ENCODE measurements at regions not wholly inside any gene's neighbourhood (a gene's known extent, or its start where the extent isn't known, plus 50 kb on each side); places are given as distances from the start of the nearest gene placed in this dataset.

- no peak for TF ChIP-seq ZFX (IDR thresholded peaks at IDR 0.05)
- TF ChIP-seq, protein P1, sequence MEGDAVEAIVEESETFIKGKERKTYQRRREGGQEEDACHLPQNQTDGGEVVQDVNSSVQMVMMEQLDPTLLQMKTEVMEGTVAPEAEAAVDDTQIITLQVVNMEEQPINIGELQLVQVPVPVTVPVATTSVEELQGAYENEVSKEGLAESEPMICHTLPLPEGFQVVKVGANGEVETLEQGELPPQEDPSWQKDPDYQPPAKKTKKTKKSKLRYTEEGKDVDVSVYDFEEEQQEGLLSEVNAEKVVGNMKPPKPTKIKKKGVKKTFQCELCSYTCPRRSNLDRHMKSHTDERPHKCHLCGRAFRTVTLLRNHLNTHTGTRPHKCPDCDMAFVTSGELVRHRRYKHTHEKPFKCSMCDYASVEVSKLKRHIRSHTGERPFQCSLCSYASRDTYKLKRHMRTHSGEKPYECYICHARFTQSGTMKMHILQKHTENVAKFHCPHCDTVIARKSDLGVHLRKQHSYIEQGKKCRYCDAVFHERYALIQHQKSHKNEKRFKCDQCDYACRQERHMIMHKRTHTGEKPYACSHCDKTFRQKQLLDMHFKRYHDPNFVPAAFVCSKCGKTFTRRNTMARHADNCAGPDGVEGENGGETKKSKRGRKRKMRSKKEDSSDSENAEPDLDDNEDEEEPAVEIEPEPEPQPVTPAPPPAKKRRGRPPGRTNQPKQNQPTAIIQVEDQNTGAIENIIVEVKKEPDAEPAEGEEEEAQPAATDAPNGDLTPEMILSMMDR (conservative IDR thresholded peaks at IDR 0.05), result no peak
- H3K27ac ChIP-seq, result no peak overlapping the region
These were observed 362.3 kb upstream of the MTPN start for GRCh38 chr7:136339464-136339863.

DNA sequence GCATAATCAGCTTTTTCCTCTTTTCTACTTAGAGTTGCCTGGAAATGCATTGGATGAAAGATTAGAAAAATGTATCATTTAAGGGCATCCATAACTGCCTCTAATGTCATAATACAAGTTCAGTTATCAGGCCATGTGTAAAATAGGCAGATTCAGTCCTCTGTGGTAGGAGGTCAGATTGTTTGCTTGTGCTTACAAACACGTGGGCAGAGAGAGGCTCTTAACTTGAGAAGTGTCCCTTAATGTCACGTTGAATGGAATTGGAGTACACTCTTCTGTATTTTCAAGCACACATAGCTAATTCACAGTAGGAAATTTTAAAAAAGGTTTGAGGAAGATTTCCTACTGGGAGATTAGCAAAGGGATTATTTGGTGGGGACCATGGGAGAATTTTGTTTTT lies 359.8 kb upstream of the MTPN start:
- H3K27ac ChIP-seq, result no peak overlapping the region
- TF ChIP-seq, protein P1 (conservative IDR thresholded peaks at IDR 0.05), result no peak
- no peak for TF ChIP-seq ZFX (IDR thresholded peaks at IDR 0.05)

GRCh38 chr7:136333636-136334035 lies 356.5 kb upstream of the MTPN start:
- TF ChIP-seq, protein P1 (conservative IDR thresholded peaks at IDR 0.05), result no peak
- no peak; the same call in 1 of the 2 replicates for TF ChIP-seq ZFX (IDR thresholded peaks at IDR 0.05)
- H3K27ac ChIP-seq, result no peak overlapping the region

DNA sequence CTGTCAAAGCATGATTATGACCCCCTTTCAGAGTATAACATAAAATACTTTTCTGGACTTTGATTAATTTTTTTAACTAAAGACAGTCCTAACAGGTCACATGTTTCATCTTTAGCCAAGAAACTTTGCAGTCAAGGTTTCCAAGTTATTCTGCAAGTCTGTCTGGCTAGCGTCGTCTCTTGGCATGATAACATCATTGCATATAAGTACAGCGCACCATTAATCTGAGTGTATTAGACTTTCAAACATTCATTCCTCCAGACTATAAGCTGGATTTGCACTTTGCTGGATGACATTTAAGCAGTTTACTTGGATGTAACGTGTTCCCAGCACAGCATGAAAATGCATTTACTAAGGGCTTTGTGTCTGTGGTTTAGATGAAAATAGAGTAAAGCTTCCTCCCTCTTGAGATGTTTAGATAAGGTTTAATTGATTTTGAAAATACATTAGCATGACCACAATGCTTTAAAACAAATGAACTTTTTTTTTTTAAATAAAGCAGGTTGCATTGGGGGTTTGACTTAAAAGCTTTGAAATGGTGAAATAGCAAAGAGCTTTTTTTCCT lies 349.0 kb upstream of the MTPN start:
- TF ChIP-seq ZFX (IDR thresholded peaks at IDR 0.05), result no peak
- TF ChIP-seq, protein P1 (conservative IDR thresholded peaks at IDR 0.05), result no peak
- no peak overlapping the region for H3K27ac ChIP-seq

DNA sequence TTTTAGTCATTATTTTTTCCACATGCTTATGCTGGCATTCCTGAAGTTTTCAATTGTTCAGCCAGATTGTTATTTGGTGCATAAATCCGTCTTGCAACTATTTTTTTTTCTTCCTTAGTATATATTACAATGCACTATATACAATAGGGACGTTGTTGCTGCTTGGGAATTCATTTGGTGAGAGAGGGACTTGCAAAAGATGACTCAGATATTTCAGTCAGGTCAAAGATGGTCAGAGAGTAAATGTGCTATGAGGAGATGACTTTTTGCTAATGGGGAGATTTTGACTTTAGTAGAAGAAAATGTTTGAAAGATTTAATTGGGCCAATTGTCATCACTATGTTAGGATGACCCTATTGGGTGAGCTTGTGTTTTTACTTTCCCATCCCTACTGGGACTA lies 348.4 kb upstream of the MTPN start:
- H3K27ac ChIP-seq, result no peak overlapping the region
- no peak for TF ChIP-seq ZFX (IDR thresholded peaks at IDR 0.05)
- TF ChIP-seq, protein P1 (conservative IDR thresholded peaks at IDR 0.05), result no peak

DNA sequence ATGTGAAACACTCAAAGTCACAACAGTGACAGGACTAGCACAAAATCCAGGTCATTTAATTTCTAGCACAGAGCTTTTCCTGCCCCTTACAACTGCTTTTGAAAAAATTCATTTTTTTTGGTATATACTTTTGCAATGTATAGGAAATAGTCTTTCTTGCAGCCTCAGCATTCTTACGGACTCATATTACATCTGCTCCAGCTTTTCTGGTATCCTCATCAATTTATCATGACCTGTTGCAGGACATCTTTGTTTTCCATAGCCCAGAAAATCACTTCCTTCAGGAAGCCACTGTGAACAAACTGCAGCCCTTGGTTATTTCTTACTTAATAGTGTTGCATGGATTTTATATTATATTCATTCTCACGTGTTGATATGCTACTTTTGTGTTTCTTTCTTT lies 347.9 kb upstream of the MTPN start:
- H3K27ac ChIP-seq, result no peak overlapping the region
- no peak for TF ChIP-seq ZFX (IDR thresholded peaks at IDR 0.05)
- TF ChIP-seq, protein P1 (conservative IDR thresholded peaks at IDR 0.05), result no peak

DNA sequence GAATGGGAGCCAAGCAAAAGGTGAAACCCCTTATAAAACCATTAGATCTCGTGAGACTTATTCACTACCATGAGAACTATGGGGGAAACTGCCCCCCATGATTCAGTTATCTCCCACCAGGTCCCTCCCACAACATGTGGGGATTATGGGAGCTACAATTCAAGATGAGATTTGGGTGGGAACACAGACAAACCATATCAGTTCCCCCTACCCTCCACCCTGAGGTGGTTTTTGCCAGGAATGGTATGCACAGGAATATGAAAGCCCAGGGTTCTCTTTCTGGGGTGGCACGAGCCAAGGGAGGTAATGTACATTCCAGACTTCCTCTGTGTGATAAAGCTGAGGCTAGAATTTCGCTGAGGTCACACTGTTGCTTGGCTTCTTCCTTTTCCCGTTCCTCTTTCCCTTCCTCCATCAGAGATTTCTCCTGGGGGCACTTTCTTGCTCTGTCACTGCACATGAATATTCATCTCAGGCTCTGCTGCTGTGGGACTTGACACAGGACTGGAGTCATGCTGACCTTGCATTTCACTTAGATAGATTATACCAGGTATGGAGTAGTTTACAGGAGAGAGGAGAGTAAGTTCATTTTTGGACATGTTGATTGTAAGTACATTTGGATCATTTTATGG lies 347.0 kb upstream of the MTPN start:
- no peak overlapping the region for H3K27ac ChIP-seq
- no peak for TF ChIP-seq ZFX (IDR thresholded peaks at IDR 0.05)
- TF ChIP-seq, protein P1 (conservative IDR thresholded peaks at IDR 0.05), result no peak

Measured in C4-2B (cell line).